ENCODE measurements at regions not wholly inside any gene's neighbourhood (a gene's known extent, or its start where the extent isn't known, plus 50 kb on each side); places are given as distances from the start of the nearest gene placed in this dataset.

GRCh38 chr17:33387406-33387805 lies 94.3 kb upstream of the ASIC2 start:
- no peaks in the 10 kb centered on the region for H3K4me1 ChIP-seq (ENCODE audit: control insufficient read depth, insufficient read depth, low read length)
- POLR2A ChIA-PET: no interaction called here
- intact Hi-C loops (cut with micrococcal nuclease; ENCODE audit: unreplicated experiment): no loop called here
- H4K20me1 ChIP-seq (ENCODE audit: control insufficient read depth, insufficient read depth): no peaks in the 10 kb centered on the region
- SMC1A ChIA-PET (ENCODE audit: uncharacterized antibody, unreplicated experiment): interaction anchor here (1.4 kb wide), 1 partner anchor 9 kb away, joined by 3 read pairs; no protein-coding TSS in a partner anchor
- no peak for ATAC-seq
- no peaks in the 10 kb centered on the region for H3K9me3 ChIP-seq (replicated peaks; ENCODE audit: control insufficient read depth, insufficient read depth, low read length)
- WGBS (ENCODE audit: insufficient coverage, insufficient replicate concordance, low lambda C conversion rate, missing lambda C conversion rate): 57% methylated on average over 7 of the region's 7 CpGs
- TF ChIP-seq EED (IDR thresholded peaks at IDR 0.05; ENCODE audit: low read depth) (no peak), ASH2L (IDR thresholded peaks at IDR 0.05; ENCODE audit: borderline replicate concordance, low read depth) (no peak), E4F1 (IDR thresholded peaks at IDR 0.05; ENCODE audit: borderline replicate concordance, partially characterized antibody) (no peak), GATAD2B (conservative IDR thresholded peaks at IDR 0.05; ENCODE audit: low read depth) (no peak), USF1 (IDR thresholded peaks at IDR 0.05; ENCODE audit: borderline replicate concordance, extremely low read length, insufficient read depth, low read depth, low read length) (no peak), MTA2 (IDR thresholded peaks at IDR 0.05; ENCODE audit: low read depth) (no peak), BRCA1 (IDR thresholded peaks at IDR 0.05; ENCODE audit: low read depth, low read length) (no peak), SMARCA5 (IDR thresholded peaks at IDR 0.05) (no peak), CTCF (IDR thresholded peaks at IDR 0.05 in 2 of 3, conservative IDR thresholded peaks at IDR 0.05 in 1 of 3; ENCODE audit: control insufficient read depth in 2 of 3, extremely low read depth in 1 of 3, insufficient read depth in 1 of 3, low read depth in 3 of 3, low read length in 3 of 3) (no peak)
- TF ChIP-seq, protein P1, sequence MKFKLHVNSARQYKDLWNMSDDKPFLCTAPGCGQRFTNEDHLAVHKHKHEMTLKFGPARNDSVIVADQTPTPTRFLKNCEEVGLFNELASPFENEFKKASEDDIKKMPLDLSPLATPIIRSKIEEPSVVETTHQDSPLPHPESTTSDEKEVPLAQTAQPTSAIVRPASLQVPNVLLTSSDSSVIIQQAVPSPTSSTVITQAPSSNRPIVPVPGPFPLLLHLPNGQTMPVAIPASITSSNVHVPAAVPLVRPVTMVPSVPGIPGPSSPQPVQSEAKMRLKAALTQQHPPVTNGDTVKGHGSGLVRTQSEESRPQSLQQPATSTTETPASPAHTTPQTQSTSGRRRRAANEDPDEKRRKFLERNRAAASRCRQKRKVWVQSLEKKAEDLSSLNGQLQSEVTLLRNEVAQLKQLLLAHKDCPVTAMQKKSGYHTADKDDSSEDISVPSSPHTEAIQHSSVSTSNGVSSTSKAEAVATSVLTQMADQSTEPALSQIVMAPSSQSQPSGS (IDR thresholded peaks at IDR 0.05; ENCODE audit: low read length): no peak
- TF ChIP-seq, protein P2, sequence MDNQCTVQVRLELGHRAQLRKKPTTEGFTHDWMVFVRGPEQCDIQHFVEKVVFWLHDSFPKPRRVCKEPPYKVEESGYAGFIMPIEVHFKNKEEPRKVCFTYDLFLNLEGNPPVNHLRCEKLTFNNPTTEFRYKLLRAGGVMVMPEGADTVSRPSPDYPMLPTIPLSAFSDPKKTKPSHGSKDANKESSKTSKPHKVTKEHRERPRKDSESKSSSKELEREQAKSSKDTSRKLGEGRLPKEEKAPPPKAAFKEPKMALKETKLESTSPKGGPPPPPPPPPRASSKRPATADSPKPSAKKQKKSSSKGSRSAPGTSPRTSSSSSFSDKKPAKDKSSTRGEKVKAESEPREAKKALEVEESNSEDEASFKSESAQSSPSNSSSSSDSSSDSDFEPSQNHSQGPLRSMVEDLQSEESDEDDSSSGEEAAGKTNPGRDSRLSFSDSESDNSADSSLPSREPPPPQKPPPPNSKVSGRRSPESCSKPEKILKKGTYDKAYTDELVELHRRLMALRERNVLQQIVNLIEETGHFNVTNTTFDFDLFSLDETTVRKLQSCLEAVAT (IDR thresholded peaks at IDR 0.05): no peak
- no peak for DNase-seq (ENCODE audit: low read depth, low spot score)
- no peak overlapping the region for H3K27ac ChIP-seq (ENCODE audit: control insufficient read depth, insufficient read depth)
- no TSS peak for BruUV-seq (replicated peaks)
- no peaks in the 10 kb centered on the region for H3K36me3 ChIP-seq (ENCODE audit: control insufficient read depth in 2 of 2, insufficient read depth in 2 of 2, low read length in 1 of 2)
- no peak overlapping the region for H2AFZ ChIP-seq (ENCODE audit: control insufficient read depth, low read depth, low read length)
- H3K27me3 ChIP-seq (replicated peaks in 1 of 2; ENCODE audit: control insufficient read depth in 2 of 2, insufficient read depth in 2 of 2, low read length in 1 of 2): no peaks in the 10 kb centered on the region
- no peak overlapping the region for H3K4me2 ChIP-seq (ENCODE audit: control insufficient read depth, insufficient read depth)
- no peak overlapping the region for H3K9ac ChIP-seq (ENCODE audit: control insufficient read depth, insufficient read depth, low read length)
- H3K79me2 ChIP-seq (ENCODE audit: control insufficient read depth, insufficient read depth, low read length): no peaks in the 10 kb centered on the region
- H3K4me3 ChIP-seq: no peak overlapping the region
- FAIRE-seq: no peak
- CTCF ChIA-PET: interaction anchor here (1.1 kb wide), 1 partner anchor 72 kb away, joined by 3 read pairs; no protein-coding TSS in a partner anchor
- RAD21 ChIA-PET (ENCODE audit: unreplicated experiment): no interaction called here
- in situ Hi-C loops (cut with MboI): no loop called here

Data from GM12878 (cell line).